Skeletal muscle tissue (tissue), 3 donors: ENCODE measurements at regions not wholly inside any gene's neighbourhood (a gene's known extent, or its start where the extent isn't known, plus 50 kb on each side); places are given as distances from the start of the nearest gene placed in this dataset.
"Not testable (repeated sequence)": the region's sequence is repeated elsewhere in the genome, so short reads cannot be mapped to it uniquely, and the experiment has no call there.

Source experiments
- H3K27ac ChIP-seq: one replicate; pipeline ENCODE4 v1.7.0; 2013; ENCODE audit warnings: mild to moderate bottlenecking, low read depth, low read length, inconsistent platforms
- H3K27me3 ChIP-seq, 3 donors: one replicate each; pipeline ENCODE4 v1.7.0; 2013; ENCODE audit warnings: low read length in 3 of 3; ENCODE audit not compliant: control insufficient read depth in 3 of 3, insufficient read depth in 3 of 3
- H3K36me3 ChIP-seq, 3 donors: one replicate each; pipeline ENCODE4 v1.7.0; 2013; ENCODE audit warnings: low read length in 3 of 3; ENCODE audit not compliant: control insufficient read depth in 3 of 3, insufficient read depth in 3 of 3
- H3K4me1 ChIP-seq, 3 donors: one replicate each; pipeline ENCODE4 v1.7.0; 2013; ENCODE audit warnings: low read length in 3 of 3, mild to moderate bottlenecking in 3 of 3; ENCODE audit not compliant: control insufficient read depth in 3 of 3, insufficient read depth in 3 of 3
- H3K4me3 ChIP-seq, 3 donors: one replicate each; pipeline ENCODE4 v1.7.0; 2013; ENCODE audit warnings: low read length in 3 of 3
- H3K9ac ChIP-seq, 3 donors: one replicate each; pipeline ENCODE4 v1.7.0; 2013; ENCODE audit warnings: low read length in 3 of 3, mild to moderate bottlenecking in 3 of 3, moderate library complexity in 2 of 3, low read depth in 1 of 3
- H3K9me3 ChIP-seq, 3 donors: one replicate each; pipeline ENCODE4 v1.7.0; 2013; ENCODE audit warnings: low read length in 3 of 3; ENCODE audit not compliant: control insufficient read depth in 3 of 3
- donor health status: Osteomylitis.

DNA sequence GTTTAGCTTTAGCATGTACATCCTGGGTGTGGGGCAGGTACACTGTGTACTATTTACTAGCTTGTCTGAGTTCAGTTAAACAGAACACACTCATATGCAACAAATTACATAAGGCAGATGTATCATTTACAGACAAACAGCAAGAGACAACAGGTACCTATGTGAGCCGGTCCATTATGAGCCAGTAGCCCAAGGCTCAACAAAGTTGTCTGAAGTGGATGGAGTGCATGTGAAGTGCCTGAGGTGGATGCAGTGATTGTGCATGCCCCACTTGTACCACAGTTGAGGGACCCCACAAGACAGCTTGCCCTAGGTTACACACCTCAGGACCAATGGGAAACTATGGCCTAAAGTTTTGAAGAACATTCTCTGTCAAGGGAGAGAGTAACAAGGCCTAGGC lies 677.3 kb upstream of the TPTE start:
- H3K27ac ChIP-seq, H3K9me3 ChIP-seq, H3K9ac ChIP-seq, H3K27me3 ChIP-seq, H3K36me3 ChIP-seq, H3K4me1 ChIP-seq, H3K4me3 ChIP-seq: not testable (repeated sequence)

- H3K27ac ChIP-seq, H3K9me3 ChIP-seq, H3K4me3 ChIP-seq, H3K9ac ChIP-seq, H3K4me1 ChIP-seq, H3K36me3 ChIP-seq, H3K27me3 ChIP-seq: not testable (repeated sequence)
These were observed 673.9 kb upstream of the TPTE start for GRCh38 chr21:9847511-9847910.

GRCh38 chr21:9851166-9851565 lies 670.2 kb upstream of the TPTE start:
- H3K27me3 ChIP-seq, H3K4me3 ChIP-seq, H3K9ac ChIP-seq, H3K36me3 ChIP-seq, H3K9me3 ChIP-seq, H3K27ac ChIP-seq, H3K4me1 ChIP-seq: not testable (repeated sequence)

DNA sequence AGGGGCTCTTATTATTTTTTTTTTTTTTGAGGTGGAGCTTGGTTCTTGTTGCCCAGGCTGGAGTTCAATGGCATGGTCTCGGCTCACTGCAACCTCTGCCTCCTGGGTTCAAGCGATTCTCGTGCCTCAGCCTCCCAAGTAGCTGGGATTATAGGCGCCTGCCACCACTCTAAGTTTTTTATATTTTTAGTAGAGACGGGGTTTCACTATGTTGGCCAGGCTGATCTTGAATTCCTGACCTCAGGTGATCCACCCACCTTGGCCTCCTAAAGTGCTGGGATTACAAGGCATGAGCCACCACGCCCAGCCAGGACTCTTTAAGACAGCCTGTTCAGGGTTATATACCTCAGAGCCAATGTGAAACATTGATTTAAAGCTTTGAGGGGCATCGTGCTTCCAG lies 669.7 kb upstream of the TPTE start:
- not testable (repeated sequence) for H3K36me3 ChIP-seq, H3K27me3 ChIP-seq, H3K9ac ChIP-seq, H3K27ac ChIP-seq, H3K4me1 ChIP-seq, H3K4me3 ChIP-seq, H3K9me3 ChIP-seq

DNA sequence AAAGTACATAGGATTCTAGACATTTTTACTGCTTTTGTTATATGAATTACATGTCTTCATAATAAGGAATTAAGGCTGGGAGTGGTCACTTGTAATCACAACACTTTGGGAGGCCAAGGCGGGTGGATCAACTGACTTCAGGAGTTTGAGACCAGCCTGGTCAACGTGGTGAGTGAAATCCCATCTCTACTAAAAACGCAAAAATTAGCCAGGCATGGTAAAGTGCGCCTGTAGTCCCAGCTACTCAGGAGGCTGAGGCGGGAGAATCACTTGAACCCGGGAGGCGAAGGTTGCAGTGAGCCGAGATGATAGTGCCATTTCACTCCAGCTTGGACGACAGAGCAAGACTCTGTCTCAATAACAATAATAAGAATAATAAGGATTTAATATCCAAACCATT lies 663.8 kb upstream of the TPTE start:
- H3K27me3 ChIP-seq, H3K36me3 ChIP-seq, H3K27ac ChIP-seq, H3K9me3 ChIP-seq, H3K4me3 ChIP-seq, H3K9ac ChIP-seq, H3K4me1 ChIP-seq: not testable (repeated sequence)

- not testable (repeated sequence) for H3K36me3 ChIP-seq, H3K4me3 ChIP-seq, H3K4me1 ChIP-seq, H3K9me3 ChIP-seq, H3K9ac ChIP-seq, H3K27ac ChIP-seq, H3K27me3 ChIP-seq
These were observed 661.5 kb upstream of the TPTE start for GRCh38 chr21:9859865-9860264.

DNA sequence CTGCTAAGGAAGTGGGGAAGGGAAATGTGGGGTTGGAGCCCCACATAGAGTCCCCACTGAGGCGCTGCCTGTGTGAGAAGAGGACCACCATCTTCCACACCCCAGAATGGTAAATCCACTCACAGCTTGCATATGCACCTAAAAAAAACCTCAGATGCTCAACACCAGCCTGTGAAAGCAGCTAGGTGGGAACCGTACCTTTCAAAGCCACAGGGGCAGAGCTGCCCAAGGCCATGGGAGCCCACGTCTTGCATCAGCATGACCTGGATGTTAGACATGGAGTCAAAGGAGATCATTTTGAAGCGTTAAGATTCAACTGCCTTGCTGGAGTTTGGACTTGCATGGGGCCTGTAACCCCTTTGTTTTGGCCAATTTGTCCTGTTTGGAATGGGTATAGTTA lies 658.9 kb upstream of the TPTE start:
- not testable (repeated sequence) for H3K9me3 ChIP-seq, H3K4me3 ChIP-seq, H3K4me1 ChIP-seq, H3K27ac ChIP-seq, H3K36me3 ChIP-seq, H3K27me3 ChIP-seq, H3K9ac ChIP-seq

GRCh38 chr21:9867815-9868214 lies 653.6 kb upstream of the TPTE start:
- not testable (repeated sequence) for H3K9me3 ChIP-seq, H3K9ac ChIP-seq

DNA sequence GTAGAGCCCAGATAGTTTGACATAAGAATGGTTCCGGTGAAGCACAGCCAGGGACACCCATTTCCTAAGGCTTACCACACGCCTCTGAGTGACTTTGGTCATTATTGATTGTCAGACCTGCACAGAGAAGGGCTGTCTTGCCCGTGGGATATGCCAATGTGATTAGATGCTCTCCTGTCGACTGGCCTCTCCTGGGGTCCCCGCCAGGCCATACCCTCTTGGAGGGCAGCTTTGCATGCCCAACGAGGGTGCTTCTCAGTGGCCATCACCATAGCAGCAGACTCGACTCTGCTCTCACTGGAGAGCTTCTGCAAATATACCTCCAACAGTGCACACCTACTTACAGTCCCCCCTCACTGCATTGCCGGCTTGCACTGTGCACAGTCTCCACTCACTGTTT lies 648.3 kb upstream of the TPTE start:
- H3K9me3 ChIP-seq, H3K4me3 ChIP-seq, H3K36me3 ChIP-seq, H3K4me1 ChIP-seq, H3K9ac ChIP-seq, H3K27me3 ChIP-seq, H3K27ac ChIP-seq: not testable (repeated sequence)

More at GRCh38 chr21:9867815-9868214, 653.6 kb upstream of the TPTE start:
- not testable (repeated sequence) for H3K4me1 ChIP-seq, H3K27me3 ChIP-seq, H3K4me3 ChIP-seq, H3K36me3 ChIP-seq, H3K27ac ChIP-seq

GRCh38 chr21:9874136-9874535 lies 647.2 kb upstream of the TPTE start:
- H3K9ac ChIP-seq, H3K27me3 ChIP-seq, H3K27ac ChIP-seq, H3K4me3 ChIP-seq, H3K9me3 ChIP-seq, H3K36me3 ChIP-seq, H3K4me1 ChIP-seq: not testable (repeated sequence)

DNA sequence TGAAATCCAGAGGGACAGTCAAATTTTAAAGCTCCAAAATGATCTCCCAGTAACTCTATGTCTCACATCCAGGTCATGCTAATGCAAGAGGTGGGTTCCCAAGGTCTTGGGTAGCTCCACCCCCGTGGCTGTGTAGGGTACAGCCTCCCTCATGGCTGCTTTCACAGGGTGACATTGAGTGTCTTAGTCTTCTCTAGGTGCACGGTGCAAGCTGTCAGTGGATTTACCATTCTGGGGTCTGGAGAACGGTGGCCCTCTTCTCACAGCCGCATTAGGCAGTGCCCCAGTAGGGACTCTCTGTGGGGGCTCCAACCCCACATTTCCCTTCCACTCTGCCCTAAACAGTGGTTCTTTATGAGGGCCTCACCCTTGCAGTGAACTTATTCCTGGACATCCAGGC lies 640.0 kb upstream of the TPTE start:
- not testable (repeated sequence) for H3K9me3 ChIP-seq, H3K4me3 ChIP-seq

More for the DNA sequence above, 640.0 kb upstream of the TPTE start:
- H3K9ac ChIP-seq, H3K36me3 ChIP-seq, H3K27ac ChIP-seq, H3K4me1 ChIP-seq, H3K27me3 ChIP-seq: not testable (repeated sequence)
